HG03039 (cell line): ENCODE measurements at regions not wholly inside any gene's neighbourhood (a gene's known extent, or its start where the extent isn't known, plus 50 kb on each side); places are given as distances from the start of the nearest gene placed in this dataset.
"Not testable (repeated sequence)": the region's sequence is repeated elsewhere in the genome, so short reads cannot be mapped to it uniquely, and the experiment has no call there.

ENCODE experiments used
- ATAC-seq: cut with Tn5 transposase; IDR thresholded peaks from one replicate; pipeline ENCODE4 v1.9.1; 2021; ENCODE audit warnings: mild to moderate bottlenecking, moderate library complexity; ENCODE audit not compliant: unreplicated experiment

DNA sequence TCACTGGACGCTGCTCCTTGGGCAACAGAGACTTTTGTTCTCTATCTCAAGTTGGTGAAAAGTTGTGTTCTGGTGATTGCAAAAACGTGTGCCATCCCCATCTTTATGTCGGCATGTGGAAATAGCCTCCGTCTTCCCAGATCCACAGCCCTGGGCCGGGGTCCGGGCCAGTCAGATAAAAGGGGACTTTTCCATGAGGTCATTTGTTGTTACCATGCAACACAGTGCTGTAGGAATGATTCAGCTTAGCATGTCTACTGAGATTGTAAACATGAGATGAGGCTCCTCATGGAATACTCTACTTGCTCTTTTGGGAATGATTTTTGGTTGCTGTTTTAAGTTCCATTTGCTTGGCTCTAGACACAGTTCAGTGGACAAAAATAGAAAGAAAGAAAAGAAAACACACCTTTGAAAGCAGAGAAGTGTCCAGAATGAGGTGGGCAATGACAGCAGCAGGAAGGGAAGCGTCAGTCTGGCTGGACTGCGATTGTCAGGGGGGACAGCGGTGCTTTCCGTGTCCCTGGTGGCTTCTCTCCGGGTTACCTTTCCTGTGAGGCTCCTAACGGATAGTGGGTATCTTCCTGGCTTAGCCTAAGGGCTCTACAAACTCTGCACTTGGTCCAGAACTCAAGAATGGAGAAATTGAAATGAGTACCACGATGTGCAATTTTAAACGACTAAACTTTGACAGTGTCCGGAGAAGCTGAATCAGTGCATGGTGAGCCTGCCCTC is 91.6 kb downstream of the TEX29 start:
- ATAC-seq: no peak

GRCh38 chr13:111413407-111414187 is 93.2 kb downstream of the TEX29 start:
- ATAC-seq: no peak

- no peak for ATAC-seq
Measured at GRCh38 chr13:111414341-111414740, 93.9 kb downstream of the TEX29 start.

- no peak for ATAC-seq
Measured at GRCh38 chr13:111415246-111415645, 94.8 kb downstream of the TEX29 start.

DNA sequence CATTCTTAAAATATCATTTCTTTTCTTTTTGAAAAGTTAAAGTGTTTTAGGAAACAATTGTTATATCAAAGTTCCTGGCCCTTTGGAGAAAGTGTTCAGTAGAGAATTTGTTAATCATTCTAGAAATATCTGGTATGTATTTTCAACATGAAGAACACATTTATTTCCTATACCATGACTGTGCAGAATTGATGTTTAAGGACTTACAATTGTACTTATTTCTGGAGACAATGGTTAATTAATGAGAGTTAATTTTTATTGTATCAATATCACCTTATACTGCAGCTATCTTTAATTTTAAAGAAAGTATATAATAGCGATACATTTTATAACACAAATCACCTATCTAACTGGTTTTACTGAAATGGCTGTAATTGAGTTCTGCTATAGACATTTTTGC is 95.3 kb downstream of the TEX29 start:
- no peak for ATAC-seq

DNA sequence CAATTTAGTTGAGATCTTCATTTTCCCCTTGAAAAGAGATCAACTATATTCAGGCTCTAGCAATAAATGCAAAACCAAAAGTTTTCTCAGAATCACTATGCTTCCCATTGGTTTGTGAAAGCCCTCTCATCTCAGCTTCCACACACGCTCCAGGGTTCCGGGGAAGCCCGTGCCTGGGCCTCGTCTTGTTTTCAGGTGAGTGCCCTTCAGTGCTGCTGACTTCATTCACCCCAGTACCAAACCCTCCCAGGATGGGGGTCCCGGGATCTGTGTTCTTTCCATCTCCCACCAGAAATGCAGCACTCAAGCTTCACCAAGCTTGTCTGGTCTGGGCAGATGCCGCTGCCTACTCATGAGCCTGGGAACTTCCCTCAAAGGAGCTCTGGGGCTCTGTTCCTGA is 97.7 kb downstream of the TEX29 start:
- no peak for ATAC-seq

GRCh38 chr13:111420113-111420876 is 99.9 kb downstream of the TEX29 start:
- ATAC-seq: no peak

DNA sequence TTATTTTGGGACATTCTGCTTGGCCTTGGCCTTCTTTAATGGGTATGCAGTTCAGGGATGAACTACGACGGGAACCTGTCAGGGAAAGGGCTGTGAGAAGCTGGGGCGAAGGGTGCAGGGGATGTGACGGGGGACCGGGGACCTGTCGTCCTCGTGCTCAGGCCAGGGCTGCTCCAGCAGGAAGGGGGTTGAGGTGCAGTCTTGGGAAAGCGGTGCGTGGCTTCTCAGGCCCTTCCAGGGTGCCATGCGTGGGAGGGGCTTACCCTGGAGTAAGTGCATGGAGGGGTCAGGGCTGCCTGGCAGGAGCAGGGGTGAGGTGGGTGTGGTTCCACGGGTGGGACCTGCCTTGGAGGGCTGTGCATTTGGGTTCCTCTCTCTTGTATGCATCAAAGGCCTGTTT is 100.8 kb downstream of the TEX29 start:
- ATAC-seq: no peak

DNA sequence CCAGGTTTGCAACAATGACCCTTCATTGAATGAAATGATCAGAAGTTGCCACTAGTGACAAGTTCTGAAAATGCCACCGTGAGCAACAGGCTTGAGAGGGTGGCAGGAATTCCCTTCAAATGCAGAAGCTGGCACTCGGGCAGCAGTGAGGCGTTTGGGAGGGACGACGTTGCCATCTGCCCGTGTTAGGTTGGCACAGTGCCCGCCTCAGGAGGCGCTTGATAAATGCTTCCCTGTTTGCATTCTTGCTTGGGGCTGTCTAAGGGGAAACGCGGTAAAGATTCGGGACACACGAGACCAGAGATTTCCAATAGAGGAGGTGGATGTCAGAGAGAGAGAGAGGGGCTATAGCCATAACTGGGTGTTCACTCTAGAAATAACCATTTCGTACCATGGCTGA is 101.9 kb downstream of the TEX29 start:
- ATAC-seq: no peak

DNA sequence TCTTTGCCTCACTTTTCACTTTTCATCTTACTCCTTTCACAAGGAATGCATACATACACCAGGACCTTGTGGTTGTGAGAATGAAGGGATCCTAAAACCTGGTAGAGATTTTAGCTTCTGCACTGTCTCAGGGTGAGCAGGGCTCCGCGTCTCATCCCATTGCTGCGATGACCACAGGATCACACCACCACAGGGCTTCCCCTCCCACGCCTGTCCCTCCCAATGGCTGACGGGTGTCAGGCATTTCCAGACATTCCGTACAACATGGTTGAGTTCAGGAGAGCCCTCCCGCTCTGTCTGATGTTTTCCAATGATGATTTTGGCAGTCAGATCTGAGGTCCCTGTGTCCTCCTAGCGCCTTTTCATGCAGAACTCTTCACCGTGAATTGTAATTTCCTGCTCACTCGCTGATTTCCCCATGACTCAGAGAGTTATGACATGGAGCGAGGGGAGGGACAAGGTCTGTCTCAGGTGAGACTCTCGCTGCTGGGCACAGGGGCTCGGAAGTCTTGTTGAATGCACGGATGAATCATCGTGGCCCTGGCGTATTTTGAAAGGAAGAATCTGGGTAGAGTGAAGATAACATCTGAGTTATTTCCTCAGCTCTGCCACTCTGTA is 102.8 kb downstream of the TEX29 start:
- no peak for ATAC-seq

- ATAC-seq: no peak
Measured at GRCh38 chr13:111424134-111424533, 103.7 kb downstream of the TEX29 start.

DNA sequence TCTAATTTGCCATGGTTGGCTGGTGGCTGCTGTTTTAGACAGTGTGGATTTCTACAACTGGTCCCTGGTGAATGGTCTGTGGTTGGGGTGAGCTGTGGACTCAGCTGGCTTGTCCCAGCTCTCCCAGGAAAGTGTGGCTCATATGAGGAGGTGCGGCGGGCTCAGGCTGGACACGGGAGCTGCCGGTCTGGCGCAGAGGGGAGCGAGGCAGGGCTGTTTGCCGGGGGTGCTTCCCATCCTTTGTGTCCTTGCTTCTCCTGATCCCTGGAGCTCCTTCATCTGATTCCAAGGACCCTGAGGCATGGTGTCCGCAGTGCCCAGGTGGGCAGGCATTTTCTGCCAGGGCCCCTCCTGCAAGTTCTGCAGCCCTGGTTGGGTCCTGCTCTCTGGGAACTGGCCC is 104.9 kb downstream of the TEX29 start:
- no peak for ATAC-seq

- peak; percentile 65 for ATAC-seq
Measured at GRCh38 chr13:111429064-111429558, 108.7 kb downstream of the TEX29 start.

DNA sequence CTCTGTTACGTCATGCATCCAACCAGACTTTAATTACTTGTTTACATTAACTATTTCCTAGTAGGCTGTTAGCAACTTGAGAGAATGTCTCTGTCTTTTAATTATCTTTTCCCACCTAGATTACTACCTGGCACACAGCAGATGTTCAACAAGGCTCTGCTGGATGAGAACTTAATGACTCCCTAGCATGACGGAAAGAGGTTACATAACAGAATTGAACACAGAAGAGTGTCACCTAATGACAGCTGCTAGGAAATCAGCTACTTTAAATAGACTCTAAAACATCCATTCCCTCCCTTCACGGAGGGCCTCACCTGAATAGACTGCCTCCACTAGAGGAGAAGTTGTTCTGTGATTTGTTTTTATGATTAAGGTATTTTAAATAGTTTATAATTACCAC is 110.8 kb downstream of the TEX29 start:
- ATAC-seq: no peak

DNA sequence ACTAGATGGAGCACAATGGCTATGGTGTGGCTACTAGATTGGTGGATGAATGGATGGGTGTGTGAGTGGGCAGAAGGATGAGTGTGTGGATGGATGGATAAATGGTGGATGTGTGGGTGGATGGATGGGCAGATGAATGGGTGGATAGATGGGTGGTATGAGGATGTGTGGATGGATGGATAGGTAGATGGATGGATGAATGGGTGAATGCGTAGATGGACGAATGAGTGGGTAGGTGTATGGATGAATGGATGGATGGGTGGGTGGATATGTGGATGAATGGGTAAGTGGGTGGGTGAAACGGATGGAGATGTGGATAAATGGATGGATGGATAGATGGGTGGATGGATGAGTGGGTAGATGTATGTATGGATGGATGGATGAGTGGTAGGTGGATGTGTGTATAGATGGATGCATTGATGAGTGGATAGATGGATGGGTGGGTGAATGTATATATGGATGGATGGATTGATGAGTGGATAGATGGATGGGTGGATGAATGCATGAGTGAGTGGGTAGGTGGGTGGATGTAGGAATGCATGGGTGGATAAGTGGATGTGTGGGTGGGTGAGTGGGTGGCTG is 114.2 kb downstream of the TEX29 start:
- no peak for ATAC-seq

GRCh38 chr13:111436446-111436845 is 116.0 kb downstream of the TEX29 start:
- ATAC-seq: no peak

GRCh38 chr13:111437417-111437816 is 117.0 kb downstream of the TEX29 start:
- no peak for ATAC-seq

GRCh38 chr13:111437856-111438547 is 117.6 kb downstream of the TEX29 start:
- no peak for ATAC-seq

GRCh38 chr13:111440492-111440891 is 120.0 kb downstream of the TEX29 start:
- not testable (repeated sequence) for ATAC-seq

GRCh38 chr13:111443981-111444380 is 123.5 kb downstream of the TEX29 start:
- ATAC-seq: no peak
